ENCODE measurements at regions not wholly inside any gene's neighbourhood (a gene's known extent, or its start where the extent isn't known, plus 50 kb on each side); places are given as distances from the start of the nearest gene placed in this dataset.

- no peak overlapping the region for H3K4me3 ChIP-seq (ENCODE audit: low read depth, low read length)
- CTCF ChIA-PET, result interaction anchor here (1.3 to 2.4 kb wide), 7 partner anchors 8 to 232 kb away, joined by 3 to 15 read pairs (median 6); no protein-coding TSS in a partner anchor
- TF ChIP-seq, protein P1, sequence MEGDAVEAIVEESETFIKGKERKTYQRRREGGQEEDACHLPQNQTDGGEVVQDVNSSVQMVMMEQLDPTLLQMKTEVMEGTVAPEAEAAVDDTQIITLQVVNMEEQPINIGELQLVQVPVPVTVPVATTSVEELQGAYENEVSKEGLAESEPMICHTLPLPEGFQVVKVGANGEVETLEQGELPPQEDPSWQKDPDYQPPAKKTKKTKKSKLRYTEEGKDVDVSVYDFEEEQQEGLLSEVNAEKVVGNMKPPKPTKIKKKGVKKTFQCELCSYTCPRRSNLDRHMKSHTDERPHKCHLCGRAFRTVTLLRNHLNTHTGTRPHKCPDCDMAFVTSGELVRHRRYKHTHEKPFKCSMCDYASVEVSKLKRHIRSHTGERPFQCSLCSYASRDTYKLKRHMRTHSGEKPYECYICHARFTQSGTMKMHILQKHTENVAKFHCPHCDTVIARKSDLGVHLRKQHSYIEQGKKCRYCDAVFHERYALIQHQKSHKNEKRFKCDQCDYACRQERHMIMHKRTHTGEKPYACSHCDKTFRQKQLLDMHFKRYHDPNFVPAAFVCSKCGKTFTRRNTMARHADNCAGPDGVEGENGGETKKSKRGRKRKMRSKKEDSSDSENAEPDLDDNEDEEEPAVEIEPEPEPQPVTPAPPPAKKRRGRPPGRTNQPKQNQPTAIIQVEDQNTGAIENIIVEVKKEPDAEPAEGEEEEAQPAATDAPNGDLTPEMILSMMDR (IDR thresholded peaks at IDR 0.05; ENCODE audit: insufficient read depth, low read depth, low read length), result no peak
- no peaks in the 10 kb centered on the region for H3K27me3 ChIP-seq (ENCODE audit: control insufficient read depth, insufficient read depth, low read length)
- POLR2A ChIA-PET, result no interaction called here
- no peak for DNase-seq (ENCODE audit: low read depth)
- no peaks in the 10 kb centered on the region for H3K36me3 ChIP-seq (ENCODE audit: control insufficient read depth, insufficient read depth, low read length)
Observed at GRCh38 chr6:56363796-56364430, 116.5 kb upstream of the COL21A1 start.

DNA sequence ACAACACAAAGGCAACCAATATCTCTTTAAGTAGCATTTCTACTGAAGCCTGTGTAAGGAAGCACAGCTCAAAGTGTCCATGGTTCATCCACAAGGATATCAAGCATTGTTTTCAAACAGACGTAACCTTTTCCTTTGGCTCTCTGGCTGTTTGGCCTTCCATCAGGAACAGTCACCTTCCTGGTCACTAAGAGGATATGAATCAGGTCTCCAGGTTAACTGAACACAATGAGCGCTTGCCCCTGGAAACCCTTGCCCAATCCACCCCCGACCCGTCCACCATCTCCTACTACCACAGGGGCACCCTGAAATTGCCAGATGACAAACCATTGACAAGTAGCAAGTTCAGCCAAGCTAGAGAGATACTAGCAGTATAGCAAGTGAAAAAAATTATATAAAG is 114.4 kb upstream of the COL21A1 start:
- no peaks in the 10 kb centered on the region for H3K27me3 ChIP-seq (ENCODE audit: control insufficient read depth, insufficient read depth, low read length)
- DNase-seq (ENCODE audit: low read depth), result no peak
- TF ChIP-seq, protein P1 (IDR thresholded peaks at IDR 0.05; ENCODE audit: insufficient read depth, low read depth, low read length), result no peak
- CTCF ChIA-PET, result interaction anchor here (0.9 to 2.4 kb wide), 4 partner anchors 47 to 233 kb away, joined by 4 to 15 read pairs (median 4); no protein-coding TSS in a partner anchor
- no peaks in the 10 kb centered on the region for H3K36me3 ChIP-seq (ENCODE audit: control insufficient read depth, insufficient read depth, low read length)
- H3K4me3 ChIP-seq (ENCODE audit: low read depth, low read length), result no peak overlapping the region
- POLR2A ChIA-PET, result no interaction called here

- POLR2A ChIA-PET, result no interaction called here
- TF ChIP-seq, protein P1 (IDR thresholded peaks at IDR 0.05; ENCODE audit: insufficient read depth, low read depth, low read length), result peak; percentile 59
- H3K4me3 ChIP-seq (ENCODE audit: low read depth, low read length), result no peak overlapping the region
- DNase-seq (ENCODE audit: low read depth), result no peak
- H3K36me3 ChIP-seq (ENCODE audit: control insufficient read depth, insufficient read depth, low read length), result no peaks in the 10 kb centered on the region
- no peaks in the 10 kb centered on the region for H3K27me3 ChIP-seq (ENCODE audit: control insufficient read depth, insufficient read depth, low read length)
- CTCF ChIA-PET, result interaction anchor here (0.8 to 1.7 kb wide), 3 partner anchors 212 to 235 kb away, joined by 3 to 12 read pairs (median 4); no protein-coding TSS in a partner anchor
Observed at GRCh38 chr6:56359201-56359899, 112.0 kb upstream of the COL21A1 start.

GRCh38 chr6:56357616-56358373 is 110.4 kb upstream of the COL21A1 start:
- Histone ChIP-seq H3K36me3 (ENCODE audit: control insufficient read depth, insufficient read depth, low read length) (no peaks in the 10 kb centered on the region), H3K4me3 (ENCODE audit: low read depth, low read length) (no peak overlapping the region), H3K27me3 (ENCODE audit: control insufficient read depth, insufficient read depth, low read length) (no peaks in the 10 kb centered on the region)
- TF ChIP-seq, protein P1 (IDR thresholded peaks at IDR 0.05; ENCODE audit: insufficient read depth, low read depth, low read length), result no peak
- DNase-seq (ENCODE audit: low read depth), result no peak
- ChIA-PET CTCF (interaction anchor here (0.6 to 1.7 kb wide), 9 partner anchors 41 to 550 kb away, joined by 3 to 12 read pairs (median 3); no protein-coding TSS in a partner anchor), POLR2A (no interaction called here)

GRCh38 chr6:56356426-56356825 is 109.0 kb upstream of the COL21A1 start:
- POLR2A ChIA-PET, result interaction anchor here (0.5 kb wide), 1 partner anchor 172 kb away, joined by 3 read pairs; no protein-coding TSS in a partner anchor
- DNase-seq (ENCODE audit: low read depth), result no peak

More at GRCh38 chr6:56356426-56356825, 109.0 kb upstream of the COL21A1 start:
- CTCF ChIA-PET, result interaction anchor here (0.8 to 2.1 kb wide), 10 partner anchors 11 to 960 kb away, joined by 3 to 14 read pairs (median 4); no protein-coding TSS in a partner anchor
- TF ChIP-seq, protein P1 (IDR thresholded peaks at IDR 0.05; ENCODE audit: insufficient read depth, low read depth, low read length), result no peak
- Histone ChIP-seq H3K4me3 (ENCODE audit: low read depth, low read length) (no peak overlapping the region), H3K36me3 (ENCODE audit: control insufficient read depth, insufficient read depth, low read length) (no peaks in the 10 kb centered on the region), H3K27me3 (ENCODE audit: control insufficient read depth, insufficient read depth, low read length) (no peaks in the 10 kb centered on the region)

Data from BJ (cell line).